TTC549 (cell line): ENCODE measurements at regions not wholly inside any gene's neighbourhood (a gene's known extent, or its start where the extent isn't known, plus 50 kb on each side); places are given as distances from the start of the nearest gene placed in this dataset.
"Not testable (repeated sequence)": the region's sequence is repeated elsewhere in the genome, so short reads cannot be mapped to it uniquely, and the experiment has no call there.

Source experiments
- FAIRE-seq: peaks from 2 replicates; lab custom pipeline; 2012; peaks lifted over from hg19 to GRCh38; lab: Jason Lieb, UNC

DNA sequence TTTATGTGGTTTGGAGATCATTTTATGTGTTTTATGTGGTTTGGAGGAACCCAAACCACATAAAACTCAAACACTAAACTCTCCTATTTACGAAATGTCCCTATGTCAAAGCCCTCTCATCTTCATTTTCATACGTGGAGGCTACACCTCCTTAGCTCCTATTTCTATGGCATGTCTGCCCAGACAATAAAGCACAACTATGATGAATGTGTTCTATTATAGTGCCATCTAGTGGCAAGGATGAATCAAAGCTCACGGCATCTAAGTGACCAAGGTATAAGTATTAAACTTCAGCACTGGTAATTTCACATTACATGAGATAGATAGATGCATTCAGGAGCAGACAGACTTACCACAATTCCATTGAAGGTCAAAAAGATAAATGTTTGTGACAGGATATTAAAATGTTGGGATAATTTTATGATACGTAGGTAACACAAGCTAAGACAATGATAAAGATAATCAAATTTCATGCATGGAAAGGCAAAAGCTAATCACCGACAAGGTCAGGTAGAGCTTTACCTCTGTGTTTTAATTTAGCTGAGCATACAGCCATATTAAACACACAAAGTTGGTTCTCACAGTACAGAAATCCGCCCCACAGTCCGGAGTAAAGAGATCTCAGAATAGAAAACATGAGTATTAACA is 130.6 kb upstream of the FHIT start:
- FAIRE-seq: peak; percentile 45

GRCh38 chr3:61387817-61388216 is 136.6 kb upstream of the FHIT start:
- no peak for FAIRE-seq

DNA sequence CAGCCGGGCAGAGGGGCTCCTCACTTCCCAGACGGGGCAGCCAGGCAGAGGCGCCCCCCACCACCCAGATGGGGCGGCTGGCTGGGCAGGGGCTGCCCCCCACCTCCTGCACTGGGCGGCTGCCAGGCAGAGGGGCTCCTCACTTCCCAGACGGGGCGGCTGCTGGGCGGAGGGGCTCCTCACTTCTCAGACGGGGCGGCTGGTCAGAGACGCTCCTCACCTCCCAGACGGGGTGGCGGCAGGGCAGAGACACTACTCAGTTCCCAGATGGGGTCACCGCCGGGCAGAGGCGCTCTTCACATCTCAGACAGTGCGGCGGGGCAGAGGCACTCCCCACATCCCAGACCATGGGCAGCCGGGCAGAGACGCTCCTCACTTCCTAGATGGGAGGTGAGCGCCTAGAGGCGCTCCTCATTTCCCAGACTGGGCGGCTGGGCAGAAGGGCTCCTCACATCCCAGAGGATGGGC is 142.3 kb upstream of the FHIT start:
- FAIRE-seq: not testable (repeated sequence)

DNA sequence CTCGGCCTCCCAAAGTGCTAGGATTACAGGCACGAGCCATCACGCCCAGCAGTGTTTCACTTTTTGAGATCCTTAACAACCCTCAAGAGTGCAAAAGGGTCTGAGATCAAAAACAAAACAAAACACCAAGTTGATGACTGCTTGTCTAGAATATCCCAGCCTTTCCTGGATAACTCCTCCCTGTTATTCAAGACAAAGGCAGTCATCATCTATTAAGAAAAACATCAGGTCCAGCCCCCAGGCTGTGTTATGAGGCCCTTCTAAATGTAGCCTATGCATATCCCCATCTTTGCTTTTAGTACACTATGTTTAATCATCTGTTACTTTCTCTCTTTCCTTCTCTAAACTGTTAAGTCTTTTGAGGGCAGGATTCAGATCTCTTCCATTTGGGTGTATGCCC is 150.1 kb upstream of the FHIT start:
- no peak for FAIRE-seq

DNA sequence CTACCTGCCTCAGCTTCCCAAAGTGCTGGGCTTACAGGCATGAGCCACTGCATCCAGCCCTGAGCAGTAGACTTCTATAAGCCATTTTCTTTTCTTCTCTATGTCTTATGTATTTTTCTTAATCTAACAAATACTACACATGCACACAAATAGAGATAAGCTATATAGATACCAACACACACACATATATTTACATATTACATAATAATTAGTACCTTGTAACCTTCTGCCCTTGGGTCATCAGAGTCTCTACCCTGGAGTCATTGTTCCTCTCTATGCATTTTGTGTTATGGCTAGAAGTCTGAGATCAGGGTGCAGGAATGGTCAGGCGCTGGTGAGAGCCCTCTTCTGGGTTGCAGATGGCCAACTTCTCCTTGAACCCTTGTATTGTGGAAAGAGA is 154.0 kb upstream of the PTPRG start:
- FAIRE-seq: no peak

GRCh38 chr3:61409638-61410037 is 151.7 kb upstream of the PTPRG start:
- no peak for FAIRE-seq

GRCh38 chr3:61410358-61410757 is 151.0 kb upstream of the PTPRG start:
- not testable (repeated sequence) for FAIRE-seq

DNA sequence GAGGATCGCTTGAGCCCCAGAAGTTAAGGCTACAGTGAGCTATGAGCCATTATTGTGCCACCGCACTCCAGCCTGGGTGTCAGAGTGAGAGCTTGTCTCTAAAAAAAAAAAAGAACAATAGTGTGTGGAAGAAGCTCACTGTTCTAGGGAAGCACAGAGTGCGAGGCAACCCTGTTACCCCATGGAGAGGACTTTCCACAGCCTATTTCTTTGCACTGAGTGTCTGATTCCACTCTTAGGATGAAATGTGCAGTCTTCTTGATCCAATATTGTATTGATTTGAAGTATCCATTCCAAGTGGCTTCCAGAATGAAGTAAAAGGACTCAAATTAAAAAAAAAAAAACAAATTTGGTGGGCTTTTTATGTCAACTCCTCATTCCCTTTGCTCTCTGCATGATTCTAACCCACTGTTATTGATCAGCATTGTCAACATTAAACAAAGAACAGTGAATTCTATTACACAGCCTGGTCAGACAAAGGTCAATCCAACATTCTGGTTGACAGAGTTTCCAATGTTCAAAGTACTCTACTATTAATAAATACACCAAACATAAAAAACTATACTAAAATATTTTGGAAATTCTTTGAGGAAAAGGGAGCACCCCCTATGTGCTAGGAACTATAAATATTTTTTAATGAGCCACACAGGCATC is 150.2 kb upstream of the PTPRG start:
- FAIRE-seq: no peak

GRCh38 chr3:61414456-61414855 is 146.9 kb upstream of the PTPRG start:
- FAIRE-seq: no peak

GRCh38 chr3:61415201-61415600 is 146.2 kb upstream of the PTPRG start:
- FAIRE-seq: no peak

GRCh38 chr3:61416618-61417017 is 144.8 kb upstream of the PTPRG start:
- no peak for FAIRE-seq

- FAIRE-seq: no peak
These were observed 144.0 kb upstream of the PTPRG start for GRCh38 chr3:61417352-61417751.

DNA sequence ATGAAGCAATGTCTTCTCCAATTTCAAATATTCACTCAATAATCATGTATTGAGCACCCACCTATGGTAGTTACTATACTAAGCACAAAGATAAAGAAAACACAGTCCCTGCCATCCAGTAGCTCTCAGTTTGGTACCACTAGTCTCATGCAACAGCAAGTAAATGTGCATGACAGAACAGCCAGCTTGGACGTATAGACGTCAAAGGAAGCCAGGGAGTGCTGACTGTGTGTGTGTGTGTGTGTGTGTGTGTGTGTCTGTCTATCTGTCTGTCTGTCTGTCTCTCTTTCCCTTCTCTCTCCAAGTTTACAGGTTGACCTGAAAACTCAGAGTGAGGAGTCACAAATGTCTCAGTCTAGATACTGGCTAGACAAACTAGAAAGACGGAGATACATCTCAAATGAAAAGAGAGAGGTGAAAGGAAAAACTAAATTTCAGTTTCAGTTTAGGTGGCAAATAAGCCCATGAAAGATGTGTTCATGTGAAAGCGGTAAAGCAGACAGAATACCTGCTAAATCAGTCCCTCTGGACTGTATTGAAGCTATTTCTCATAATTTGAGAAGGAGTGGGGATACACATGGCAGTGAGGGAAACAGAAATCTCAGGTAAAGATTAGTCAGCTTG is 141.1 kb upstream of the PTPRG start:
- FAIRE-seq: no peak

DNA sequence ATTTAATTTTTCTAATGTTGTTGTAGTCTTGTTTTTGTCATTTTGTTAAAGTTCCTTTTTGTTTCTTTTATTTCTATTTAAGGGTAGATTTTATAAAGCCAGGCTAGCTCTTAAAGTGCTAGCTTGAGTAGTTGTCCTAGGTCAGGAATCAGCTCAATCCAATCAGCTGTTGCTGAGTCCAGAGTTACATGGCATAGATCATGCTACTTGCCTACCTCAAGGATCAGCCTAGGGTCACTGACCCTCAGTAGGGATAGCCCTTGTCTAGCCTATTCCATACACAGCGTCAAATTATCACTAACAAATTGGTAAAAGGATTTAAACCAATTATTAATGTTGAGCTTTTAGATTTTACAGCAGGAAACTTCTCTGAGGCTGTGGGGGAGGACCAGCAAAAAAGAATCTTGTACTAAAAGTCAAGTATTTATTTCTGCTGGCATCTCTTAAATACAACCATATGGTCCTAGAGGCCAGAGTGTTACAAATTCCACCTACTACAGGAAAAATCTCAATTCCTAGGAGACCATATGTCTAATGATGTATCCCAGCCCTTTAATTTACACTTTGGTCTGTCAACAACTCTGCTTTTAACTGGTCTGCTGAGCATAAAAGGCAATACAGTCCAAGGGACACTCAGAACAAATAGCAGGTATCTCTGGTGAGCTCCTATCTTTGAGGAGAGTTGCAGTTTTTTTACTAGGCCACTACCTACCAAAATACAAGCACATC is 138.3 kb upstream of the PTPRG start:
- no peak for FAIRE-seq

DNA sequence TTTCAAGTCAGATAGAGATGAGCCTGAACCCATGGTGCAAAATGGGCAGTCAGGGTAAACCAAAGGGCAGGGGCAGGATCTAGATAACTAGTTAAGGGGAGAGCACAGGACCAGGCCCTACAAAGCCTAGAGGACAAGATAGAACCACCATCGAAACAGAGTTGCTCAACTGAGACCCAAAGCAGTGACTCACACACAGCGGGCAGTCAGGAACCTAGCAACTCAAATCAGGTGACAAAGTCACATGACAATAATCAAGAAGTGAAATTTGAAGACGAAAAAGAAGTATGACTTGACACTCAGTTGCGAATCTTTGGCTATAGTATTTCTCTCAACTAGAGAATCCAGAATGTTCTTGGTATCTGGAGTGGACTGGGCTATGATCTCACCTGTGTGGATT is 136.0 kb upstream of the PTPRG start:
- no peak for FAIRE-seq

DNA sequence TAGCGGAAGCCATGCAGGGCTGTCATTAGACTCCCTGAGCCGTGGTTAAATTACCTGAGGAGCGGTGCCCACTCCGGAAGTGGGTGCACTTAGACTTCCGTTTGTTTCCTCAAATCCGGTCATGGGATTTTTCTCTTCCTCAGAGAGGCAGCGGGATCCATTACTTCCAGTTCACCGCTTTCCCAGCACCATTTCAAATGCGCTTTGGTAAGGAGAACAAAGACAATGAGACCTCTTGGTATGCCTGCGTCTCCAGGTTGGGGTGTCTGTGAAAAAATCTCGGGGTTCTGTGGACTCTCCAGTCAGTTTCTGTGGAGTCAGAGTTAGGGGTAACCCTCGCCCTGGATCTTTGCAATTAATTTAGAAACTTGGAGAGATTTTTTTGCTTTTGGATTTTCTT is 132.3 kb upstream of the PTPRG start:
- no peak for FAIRE-seq

DNA sequence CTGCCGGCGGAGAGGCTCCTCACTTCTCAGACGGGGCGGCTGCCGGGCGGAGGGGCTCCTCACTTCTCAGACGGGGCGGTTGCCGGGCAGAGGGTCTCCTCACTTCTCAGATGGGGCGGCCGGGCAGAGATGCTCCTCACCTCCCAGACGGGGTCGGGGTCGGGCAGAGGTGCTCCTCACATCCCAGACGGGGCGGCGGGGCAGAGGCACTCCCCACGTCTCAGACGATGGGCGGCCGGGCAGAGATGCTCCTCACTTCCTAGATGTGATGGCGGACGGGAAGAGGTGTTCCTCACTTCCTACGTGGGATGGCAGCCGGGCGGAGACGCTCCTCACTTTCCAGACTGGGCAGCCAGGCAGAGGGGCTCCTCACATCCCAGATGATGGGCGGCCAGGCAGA is 126.5 kb upstream of the PTPRG start:
- FAIRE-seq: not testable (repeated sequence)

DNA sequence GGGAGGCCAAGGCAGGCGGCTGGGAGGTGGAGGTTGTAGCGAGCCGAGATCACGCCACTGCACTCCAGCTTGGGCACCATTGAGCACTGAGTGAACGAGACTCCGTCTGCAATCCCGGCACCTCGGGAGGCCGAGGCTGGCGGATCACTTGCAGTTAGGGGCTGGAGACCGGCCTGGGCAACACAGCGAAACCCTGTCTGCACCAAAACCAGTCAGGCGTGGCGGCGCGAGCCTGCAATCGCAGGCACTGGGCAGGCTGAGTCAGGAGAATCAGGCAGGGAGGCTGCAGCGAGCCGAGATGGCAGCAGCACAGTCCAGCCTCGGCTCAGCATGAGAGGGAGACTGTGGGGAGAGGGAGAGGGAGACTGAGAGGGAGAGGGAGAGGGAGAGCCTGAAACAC is 126.0 kb upstream of the PTPRG start:
- not testable (repeated sequence) for FAIRE-seq

- FAIRE-seq: no peak
These were observed 122.9 kb upstream of the PTPRG start for GRCh38 chr3:61438253-61439121.

DNA sequence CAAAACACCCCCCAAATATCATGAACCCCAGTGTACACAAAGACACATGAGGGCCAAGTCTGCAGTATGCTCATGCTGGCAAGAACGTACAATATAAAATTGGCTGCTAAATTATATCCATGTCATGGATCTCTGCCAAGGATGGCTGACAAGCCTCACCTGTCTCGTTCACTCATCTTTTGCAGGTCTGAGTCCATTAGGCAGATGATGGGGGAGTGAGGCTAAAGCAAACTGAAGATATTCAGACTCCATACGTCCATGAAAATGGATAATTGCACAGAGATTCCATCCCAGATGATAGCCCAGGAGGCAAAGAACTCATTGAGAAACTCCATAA is 122.3 kb upstream of the PTPRG start:
- FAIRE-seq: no peak

GRCh38 chr3:61442696-61443095 is 118.7 kb upstream of the PTPRG start:
- FAIRE-seq: no peak

- FAIRE-seq: no peak
These were observed 117.5 kb upstream of the PTPRG start for GRCh38 chr3:61443886-61444285.
